Left ventricle myocardium inferior (tissue), 1 donor: ENCODE measurements at regions not wholly inside any gene's neighbourhood (a gene's known extent, or its start where the extent isn't known, plus 50 kb on each side); places are given as distances from the start of the nearest gene placed in this dataset.

Source experiments
- DNase-seq: peaks from one replicate; pipeline ENCODE4 v3.0.0-alpha.2; 2020
- H3K27ac ChIP-seq: fragments of 200-600 bp; replicated peaks from 2 replicates; pipeline ENCODE4 v1.8.0; 2021
- H3K27me3 ChIP-seq: fragments of 200-600 bp; 2 replicates; pipeline ENCODE4 v1.8.0; 2021; ENCODE audit warnings: low read depth
- H3K36me3 ChIP-seq: fragments of 200-600 bp; 2 replicates; pipeline ENCODE4 v1.8.0; 2021
- H3K4me1 ChIP-seq: fragments of 200-600 bp; 2 replicates; pipeline ENCODE4 v1.8.0; 2021
- H3K4me3 ChIP-seq: fragments of 200-600 bp; 2 replicates; pipeline ENCODE4 v1.8.0; 2021; ENCODE audit warnings: mild to moderate bottlenecking, moderate library complexity
- H3K9me3 ChIP-seq: fragments of 200-600 bp; replicated peaks from 2 replicates; pipeline ENCODE4 v1.8.0; 2021
- CTCF ChIP-seq: fragments of 200-600 bp; IDR thresholded peaks from 2 replicates; pipeline ENCODE4 v1.8.0; 2021; ENCODE audit warnings: antibody characterized with exemption, mild to moderate bottlenecking, borderline replicate concordance
- intact Hi-C: fragments of 100-400 bp; cut with micrococcal nuclease; formaldehyde crosslinking; loops from one replicate; pipeline ENCODE4 v1.11.0; 2022
- donor health status: DM: no; HTN: yes; CAD: no; lungs with severe emphysema.

GRCh38 chr10:130357226-130357625, 221.0 kb downstream of the GLRX3 start:
- Histone ChIP-seq H3K4me1 (peaks cover 16% of the 10 kb centered on the region), H3K27ac (no peak overlapping the region), H3K9me3 (no peaks in the 10 kb centered on the region), H3K27me3 (peaks cover 22% of the 10 kb centered on the region), H3K36me3 (no peaks in the 10 kb centered on the region), H3K4me3 (no peak overlapping the region)
- no peak for DNase-seq
- no peak for TF ChIP-seq CTCF
- intact Hi-C loops, result no loop called here

GRCh38 chr10:130357951-130358350, 221.8 kb downstream of the GLRX3 start:
- Histone ChIP-seq H3K36me3 (no peaks in the 10 kb centered on the region), H3K4me3 (no peak overlapping the region), H3K4me1 (peaks cover 22% of the 10 kb centered on the region), H3K27ac (no peak overlapping the region), H3K9me3 (no peaks in the 10 kb centered on the region), H3K27me3 (peaks cover 20% of the 10 kb centered on the region)
- TF ChIP-seq CTCF, result no peak
- DNase-seq, result no peak
- intact Hi-C loops, result no loop called here

- intact Hi-C loops, result no loop called here
- H3K4me1 ChIP-seq, result peaks cover 24% of the 10 kb centered on the region
These were observed 222.9 kb downstream of the GLRX3 start for GRCh38 chr10:130358981-130359650.

GRCh38 chr10:130359711-130360110, 223.5 kb downstream of the GLRX3 start:
- Histone ChIP-seq H3K27me3 (peaks cover 18% of the 10 kb centered on the region), H3K27ac (no peak overlapping the region), H3K9me3 (no peaks in the 10 kb centered on the region), H3K4me3 (no peak overlapping the region), H3K4me1 (peaks cover 24% of the 10 kb centered on the region), H3K36me3 (no peaks in the 10 kb centered on the region)
- no peak for DNase-seq
- no peak for TF ChIP-seq CTCF
- intact Hi-C loops, result no loop called here

More at GRCh38 chr10:130358981-130359650, 222.9 kb downstream of the GLRX3 start:
- DNase-seq, result no peak
- Histone ChIP-seq H3K27me3 (peaks cover 14% of the 10 kb centered on the region), H3K9me3 (no peaks in the 10 kb centered on the region), H3K27ac (no peak overlapping the region), H3K4me3 (no peak overlapping the region), H3K36me3 (no peaks in the 10 kb centered on the region)
- TF ChIP-seq CTCF, result no peak

GRCh38 chr10:130360826-130361311, 224.7 kb downstream of the GLRX3 start:
- no peak overlapping the region for H3K27ac ChIP-seq
- H3K4me1 ChIP-seq, result peaks cover 24% of the 10 kb centered on the region
- intact Hi-C loops, result no loop called here
- TF ChIP-seq CTCF, result no peak
- H3K9me3 ChIP-seq, result no peaks in the 10 kb centered on the region
- no peak overlapping the region for H3K4me3 ChIP-seq
- peaks cover 18% of the 10 kb centered on the region for H3K27me3 ChIP-seq
- H3K36me3 ChIP-seq, result no peaks in the 10 kb centered on the region
- no peak for DNase-seq
